NOMO-1 treated with DMSO at 0.1 percent for 48 hours (cell line): ENCODE measurements at regions not wholly inside any gene's neighbourhood (a gene's known extent, or its start where the extent isn't known, plus 50 kb on each side); places are given as distances from the start of the nearest gene placed in this dataset.
"Not testable (repeated sequence)": the region's sequence is repeated elsewhere in the genome, so short reads cannot be mapped to it uniquely, and the experiment has no call there.

Experiments used
- DNase-seq: peaks from one replicate; lab custom pipeline; 2025; ENCODE audit not compliant: unreplicated experiment; lab: John Stamatoyannopoulos, UW

DNA sequence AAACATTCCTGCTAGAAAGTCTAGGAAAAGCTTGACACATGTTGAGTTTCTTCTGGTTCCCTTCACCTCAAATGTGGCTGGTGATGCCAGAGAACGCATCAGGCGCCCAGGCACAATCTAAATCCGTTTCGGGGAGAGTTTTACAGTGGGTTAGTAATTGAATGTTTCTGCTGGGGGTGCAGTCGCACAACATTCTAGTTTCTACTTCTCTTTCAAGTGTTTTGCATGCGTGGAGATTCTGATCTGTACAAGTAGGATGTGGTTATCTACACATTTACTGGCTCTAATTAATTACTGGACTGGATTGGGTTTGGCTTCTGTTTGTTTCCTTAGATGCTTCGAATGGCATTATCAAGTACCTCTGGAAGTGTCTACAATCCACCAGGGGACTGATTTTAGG lies 173.8 kb downstream of the TMEM26 start:
- no peak for DNase-seq

DNA sequence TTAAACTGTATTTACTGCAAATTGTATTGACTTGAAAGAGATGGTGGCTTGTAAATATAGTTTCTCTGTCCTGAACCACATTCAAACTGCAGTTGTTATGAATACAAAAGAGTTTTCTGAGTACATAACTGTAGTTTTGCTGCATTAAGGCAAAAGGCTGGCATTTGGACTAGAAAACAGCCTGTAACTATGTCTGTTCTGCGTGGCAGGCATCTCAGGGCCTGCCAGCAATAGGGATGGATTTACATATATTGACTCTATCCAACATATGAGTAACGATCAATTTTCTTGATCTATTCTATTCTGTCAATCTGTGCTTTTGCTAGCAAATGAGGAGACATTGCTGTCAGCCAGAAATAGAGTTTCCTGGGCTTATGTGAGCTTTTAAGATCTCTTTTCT lies 174.6 kb downstream of the TMEM26 start:
- DNase-seq = no peak

DNA sequence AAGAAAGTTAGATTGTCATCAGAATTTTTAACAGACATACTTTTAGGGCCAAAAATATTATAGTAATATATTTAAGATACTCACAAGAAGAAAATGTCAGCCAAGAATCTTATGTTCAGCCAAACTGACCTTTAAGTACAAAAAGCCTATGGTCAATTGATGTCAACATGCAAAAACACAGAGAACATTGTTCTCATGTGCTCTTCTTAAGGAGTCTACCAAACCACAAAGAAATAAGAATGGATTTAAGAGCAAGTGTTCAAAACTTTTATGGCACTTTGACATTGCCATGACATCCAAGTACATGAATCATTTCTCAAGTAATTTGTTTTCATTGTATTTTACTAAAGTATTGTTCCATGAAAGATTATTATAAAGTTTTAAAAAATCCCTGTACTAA lies 180.4 kb downstream of the TMEM26 start:
- DNase-seq = no peak

DNA sequence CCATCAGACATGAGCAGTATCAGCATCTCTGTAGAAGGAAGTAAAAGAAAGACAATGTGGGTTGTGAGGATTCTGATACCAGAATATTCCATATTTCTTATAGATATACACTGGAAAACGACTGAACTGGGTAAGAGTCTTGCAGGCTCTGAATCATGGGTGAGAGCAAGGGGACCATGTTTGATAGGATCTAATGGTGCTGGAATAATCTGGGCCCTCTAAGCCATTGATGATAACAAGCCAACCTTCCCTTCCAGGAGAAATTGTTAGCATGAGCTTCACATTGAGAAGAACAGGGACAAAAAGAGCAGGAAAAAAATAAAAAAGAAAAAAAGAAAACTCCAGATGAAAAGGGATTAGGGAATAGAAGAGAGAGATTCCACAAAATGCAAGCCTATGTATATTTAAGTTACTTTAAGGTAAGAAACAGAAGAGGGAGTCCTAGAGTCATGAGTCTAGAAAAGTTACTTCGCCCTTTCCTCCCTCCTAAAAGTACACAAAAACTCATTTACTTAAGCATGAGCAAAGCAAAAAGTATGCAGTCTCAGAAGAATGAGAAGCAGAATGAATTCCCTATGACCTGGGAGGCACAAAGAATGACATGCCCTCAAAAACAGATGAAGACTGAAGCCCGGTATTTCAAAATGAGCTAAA lies 181.9 kb downstream of the TMEM26 start:
- DNase-seq = no peak

DNA sequence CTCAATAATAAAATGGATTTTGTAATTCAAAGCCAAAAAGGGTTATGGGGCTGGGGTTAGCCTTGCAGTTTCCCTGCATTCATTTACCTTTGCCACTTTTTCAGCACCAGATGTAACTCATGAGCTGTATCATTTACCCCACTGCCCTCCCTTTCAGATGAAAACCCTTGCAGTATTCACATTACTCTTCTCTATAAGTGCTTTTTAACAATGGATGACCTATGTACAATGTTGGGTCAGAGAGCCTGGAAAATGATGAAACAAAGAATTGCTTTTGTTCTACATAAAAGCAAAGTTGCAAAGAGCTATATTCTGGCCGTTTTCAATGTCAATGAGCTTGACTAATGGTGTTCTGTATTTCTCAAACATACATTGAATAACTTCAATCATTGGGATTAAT lies 189.7 kb downstream of the TMEM26 start:
- DNase-seq = no peak

DNA sequence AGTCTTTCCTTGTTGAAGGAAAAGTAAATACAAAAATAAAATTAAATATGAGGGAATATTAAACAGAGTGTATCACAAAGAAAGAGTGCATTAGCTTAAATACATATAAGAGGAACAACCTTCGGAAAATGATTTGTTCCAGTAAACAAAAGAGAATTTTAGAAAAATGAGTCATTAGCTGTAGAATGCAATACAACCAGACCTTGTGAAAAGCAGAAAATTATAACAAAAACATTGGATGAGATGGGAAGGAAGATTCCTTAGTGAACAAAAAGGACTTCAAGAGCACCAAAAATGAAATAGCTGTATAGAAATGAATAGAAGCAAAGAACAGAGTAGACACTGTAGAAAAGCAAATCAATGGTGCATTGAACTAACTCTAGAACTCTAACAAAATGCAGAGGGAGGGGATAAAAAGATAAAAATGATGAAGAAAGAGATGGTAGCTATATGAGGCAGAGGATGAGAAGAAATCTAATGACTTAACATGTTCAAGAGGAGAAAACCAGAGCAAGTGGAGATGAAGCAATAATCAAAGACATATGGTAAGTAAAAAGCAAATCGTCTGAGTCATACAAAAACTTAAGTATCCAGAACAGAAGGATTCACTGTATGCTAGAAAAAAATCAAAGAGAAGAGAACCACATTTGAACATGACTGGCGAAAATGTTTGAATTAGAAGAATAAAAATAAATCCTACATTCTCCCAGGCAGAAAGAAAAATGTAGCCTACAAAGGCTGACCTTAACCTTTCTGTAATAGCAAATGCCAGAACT lies 190.5 kb downstream of the TMEM26 start:
- no peak for DNase-seq

DNA sequence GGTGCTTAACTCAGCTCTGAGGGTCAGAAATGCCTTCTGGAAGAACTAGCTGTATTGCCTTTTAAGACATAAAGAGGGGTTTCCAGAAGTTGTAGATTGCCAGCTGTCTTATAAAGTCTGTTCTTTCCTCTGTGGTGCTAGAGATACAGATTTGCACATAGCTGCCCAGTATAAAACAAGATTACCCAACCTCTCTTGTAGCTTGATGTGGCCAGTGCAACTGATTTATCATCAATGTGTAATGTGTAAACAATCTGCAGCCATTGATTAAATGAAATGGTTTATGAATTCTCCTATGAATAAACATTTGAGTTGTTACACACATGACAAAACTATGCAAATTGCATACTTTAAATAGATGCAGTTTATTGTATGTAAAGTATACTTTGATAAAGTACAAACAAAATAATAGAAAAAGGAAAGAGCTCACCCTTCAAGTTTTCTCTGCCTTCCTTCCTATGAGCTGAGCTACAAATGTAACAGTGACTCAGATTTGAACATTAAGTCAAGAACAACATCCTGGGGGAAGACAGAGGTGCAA lies 195.2 kb downstream of the TMEM26 start:
- no peak for DNase-seq

DNA sequence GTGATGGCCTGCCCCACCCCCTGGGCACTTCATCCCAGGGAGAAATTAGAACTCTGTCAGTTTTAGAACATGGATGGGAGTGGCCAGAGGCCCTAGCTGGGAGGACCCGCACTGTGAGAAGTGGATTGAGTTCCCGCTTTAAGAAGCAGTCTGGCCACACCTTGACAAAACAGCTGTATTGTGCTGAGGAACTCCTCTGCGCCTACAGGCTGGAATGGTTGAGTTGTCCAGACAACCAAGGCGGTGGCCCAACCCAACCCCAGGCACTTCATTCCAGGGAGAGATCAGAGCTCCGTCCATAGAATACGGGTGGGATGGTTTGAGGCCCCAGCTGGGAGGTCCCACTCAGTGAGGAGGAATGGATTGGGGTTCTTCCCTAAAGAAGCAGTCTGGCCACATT lies 196.0 kb downstream of the TMEM26 start:
- DNase-seq = no peak

DNA sequence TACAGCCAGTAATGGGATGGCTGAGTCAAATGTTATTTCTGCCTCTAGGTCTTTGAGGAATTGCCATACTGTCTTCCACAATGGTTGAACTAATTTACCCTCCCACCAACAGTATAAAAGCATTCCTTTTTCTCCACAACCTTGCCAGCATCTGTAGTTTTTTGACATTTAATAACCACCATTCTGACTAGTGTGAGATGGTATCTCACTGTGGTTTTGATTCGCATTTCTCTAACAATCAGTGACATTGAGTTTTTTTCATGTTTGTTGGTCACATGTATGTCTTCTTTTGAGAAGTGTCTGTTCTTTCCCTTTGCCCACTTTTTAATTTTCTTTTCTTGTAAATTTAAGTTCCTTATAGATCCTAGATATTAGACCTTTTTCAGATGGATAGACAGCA lies 200.9 kb downstream of the TMEM26 start:
- DNase-seq = not testable (repeated sequence)

DNA sequence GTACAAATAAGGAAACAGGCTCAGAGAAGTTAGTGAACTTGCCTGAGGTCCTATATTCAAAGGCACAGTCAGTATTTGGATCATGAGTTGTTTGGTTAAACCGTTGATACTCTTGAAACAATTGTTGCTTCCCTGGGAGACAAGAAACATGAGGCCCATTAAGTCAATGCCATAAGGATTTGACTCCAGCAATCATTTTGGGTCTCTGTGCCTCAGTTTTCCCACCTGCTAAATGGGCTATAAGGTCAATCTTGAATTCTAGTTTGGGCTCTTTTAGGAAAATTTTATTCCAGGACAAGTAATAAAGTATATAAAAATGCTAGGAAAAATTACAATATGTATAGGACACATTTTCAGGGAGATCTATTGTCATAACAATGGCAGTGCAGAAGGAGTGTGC lies 202.1 kb downstream of the TMEM26 start:
- DNase-seq = no peak

DNA sequence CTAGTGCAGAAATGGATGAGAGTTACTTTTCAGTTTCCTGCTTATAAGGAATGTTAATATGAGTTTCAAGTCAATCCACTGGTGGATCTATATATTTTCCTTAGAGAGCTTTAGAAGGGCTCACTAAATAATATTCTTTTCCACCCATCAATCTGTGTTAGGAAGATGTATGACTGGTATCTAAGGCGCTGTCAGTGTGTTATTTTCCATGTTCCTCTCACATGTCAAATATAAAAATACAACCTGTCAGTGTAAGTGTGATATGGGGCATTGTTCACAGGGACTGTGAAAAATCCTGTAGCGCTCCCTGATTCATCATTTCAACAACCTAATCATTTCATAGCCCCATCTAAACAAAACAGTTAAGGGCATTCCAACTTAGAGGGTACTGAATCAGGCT lies 203.1 kb downstream of the TMEM26 start:
- DNase-seq = no peak

DNA sequence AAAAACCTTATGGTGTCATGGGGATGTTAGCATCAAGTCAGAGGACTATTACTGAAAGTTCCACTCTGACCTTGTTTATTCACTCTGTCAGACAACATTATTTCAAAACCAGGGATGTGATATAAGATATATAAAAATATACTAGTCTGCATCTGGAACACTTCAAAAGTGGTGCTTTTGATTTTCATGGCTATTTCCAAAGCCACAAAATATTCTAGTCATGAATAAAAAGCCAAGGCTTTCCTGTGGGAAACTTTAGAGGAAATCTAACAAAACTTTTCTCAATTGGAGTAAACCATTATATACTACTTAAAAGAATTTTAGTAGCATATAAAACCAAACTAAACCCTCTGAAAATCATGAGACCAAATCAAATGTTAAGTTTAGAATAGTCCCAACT lies 205.2 kb downstream of the TMEM26 start:
- no peak for DNase-seq

DNA sequence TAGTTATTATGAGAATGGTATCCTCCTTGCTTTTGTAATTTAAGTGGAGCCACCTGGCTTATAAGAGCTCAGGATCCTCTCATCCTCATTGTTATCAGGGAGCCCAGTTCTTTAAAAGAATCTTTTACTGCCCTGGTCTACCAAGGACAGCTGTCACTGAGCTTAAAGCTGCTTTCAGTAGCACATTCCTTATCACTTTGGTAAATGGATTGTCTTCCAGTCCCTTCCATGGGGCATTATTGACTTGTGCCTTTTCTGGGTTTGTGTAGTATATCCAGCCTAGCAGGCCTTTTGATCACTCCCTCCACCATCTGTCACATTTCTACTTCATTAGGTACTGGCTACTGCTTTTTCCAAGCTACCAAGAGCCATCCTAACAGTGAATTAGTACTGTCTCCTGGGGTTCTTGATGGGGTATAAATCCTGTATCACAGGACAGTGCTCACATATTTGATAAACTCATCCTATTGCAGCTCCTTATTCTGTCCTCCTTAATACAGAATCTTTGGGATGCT lies 208.9 kb downstream of the TMEM26 start:
- DNase-seq = no peak

DNA sequence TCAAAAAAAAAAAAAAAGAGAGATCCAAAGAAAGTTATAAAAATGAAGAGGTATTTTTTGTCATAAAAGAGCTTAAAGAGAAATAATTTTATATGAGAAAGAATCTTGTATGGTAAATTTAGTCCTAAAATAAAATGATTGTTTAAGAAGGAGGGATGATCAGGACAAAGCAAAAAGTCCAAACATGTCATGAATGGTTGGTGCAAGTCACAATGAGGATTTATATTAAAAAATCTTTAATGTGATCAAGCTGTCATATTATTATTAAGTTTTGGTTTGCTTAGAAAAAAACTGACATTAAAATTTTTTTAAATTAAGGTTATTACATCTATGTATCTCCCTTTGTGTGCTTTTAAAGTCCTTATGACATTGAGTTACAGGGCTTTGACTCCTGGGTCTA lies 220.4 kb downstream of the TMEM26 start:
- no peak for DNase-seq

DNA sequence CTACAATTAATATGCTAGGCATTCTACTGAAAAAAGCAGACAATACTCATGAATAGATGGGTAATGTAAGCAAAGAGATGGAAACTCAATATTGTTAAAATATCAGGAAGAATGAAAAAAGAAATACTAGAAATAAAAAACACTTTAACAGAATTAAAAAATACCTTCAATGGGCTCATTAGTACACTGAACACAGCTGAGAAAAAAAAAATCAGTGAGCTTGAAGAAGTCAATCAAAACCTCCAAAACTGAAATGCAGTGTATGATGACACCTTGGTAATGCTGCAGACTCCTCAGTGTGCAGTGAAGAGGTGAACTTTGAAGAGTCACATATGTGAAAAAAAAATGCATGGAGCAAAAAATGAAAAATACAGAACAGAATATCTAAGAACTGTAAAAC lies 227.2 kb downstream of the TMEM26 start:
- DNase-seq = no peak

DNA sequence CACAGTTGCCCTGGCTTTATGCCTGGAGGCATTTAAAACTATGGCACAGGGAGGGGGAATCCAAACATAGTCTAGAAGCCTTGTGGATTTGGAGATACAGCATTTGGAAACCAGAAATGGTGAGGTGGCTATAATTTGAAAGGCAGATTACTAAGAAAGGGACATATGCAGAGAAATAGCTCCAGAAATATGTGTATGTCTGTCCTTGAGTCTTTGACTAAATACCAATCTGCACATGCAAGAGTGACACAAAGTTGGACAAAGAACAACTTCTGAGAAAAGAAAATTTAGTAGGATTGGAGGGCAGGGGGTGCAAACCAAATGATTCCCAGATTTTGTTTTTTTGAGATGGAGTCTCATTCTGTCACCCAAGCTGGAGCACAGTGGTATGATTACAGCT lies 229.6 kb downstream of the TMEM26 start:
- no peak for DNase-seq

DNA sequence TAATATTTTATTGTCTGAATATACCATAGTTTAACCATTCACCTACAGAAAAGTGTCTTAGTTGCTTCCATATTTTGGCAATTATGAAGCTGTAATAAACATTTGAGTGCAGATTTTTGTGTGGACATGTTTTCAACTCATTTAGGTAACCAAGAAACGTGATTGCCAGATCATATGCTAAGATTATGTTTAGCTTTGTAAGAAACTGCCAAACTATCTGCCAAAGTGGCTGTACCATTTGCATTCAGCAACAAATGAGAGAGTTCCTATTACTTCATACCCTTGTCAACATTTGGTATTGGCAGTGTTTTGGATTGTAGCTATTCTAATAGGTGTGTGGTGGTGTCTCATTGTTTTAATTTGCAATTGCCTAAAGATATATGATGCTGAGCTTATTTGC lies 233.5 kb downstream of the TMEM26 start:
- DNase-seq = no peak

DNA sequence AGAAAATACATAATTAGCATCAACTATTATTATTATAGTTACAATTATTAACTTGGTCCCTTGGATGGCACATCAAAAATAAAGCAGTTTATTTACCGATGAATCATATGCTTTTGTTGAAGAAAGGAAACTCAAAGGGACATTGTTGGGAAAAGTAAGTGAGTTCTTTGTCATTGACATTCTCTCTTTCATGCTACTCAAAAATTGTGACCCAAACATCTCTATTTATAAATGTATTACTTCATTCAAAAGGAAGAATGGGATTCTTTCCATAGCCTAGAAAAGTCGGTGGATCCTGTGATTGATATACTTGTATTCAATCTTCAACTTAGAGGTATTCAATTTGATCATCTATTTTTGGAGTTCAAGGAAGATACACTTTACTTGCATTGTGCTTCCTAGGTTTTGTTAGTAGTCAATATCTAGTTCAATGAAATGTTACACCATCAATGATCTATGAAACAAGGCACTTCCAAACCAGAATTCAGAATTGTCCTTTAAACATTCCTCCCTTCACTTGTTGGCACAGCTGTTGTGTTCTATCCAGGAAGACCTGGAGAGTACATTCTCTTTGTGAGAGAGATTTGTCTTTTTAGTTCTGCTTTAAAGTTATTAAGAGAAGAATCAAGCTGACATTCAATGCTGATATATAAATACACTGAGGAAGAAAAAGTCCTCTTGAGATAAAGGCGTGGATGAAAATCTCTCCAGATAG lies 235.2 kb downstream of the TMEM26 start:
- no peak for DNase-seq

DNA sequence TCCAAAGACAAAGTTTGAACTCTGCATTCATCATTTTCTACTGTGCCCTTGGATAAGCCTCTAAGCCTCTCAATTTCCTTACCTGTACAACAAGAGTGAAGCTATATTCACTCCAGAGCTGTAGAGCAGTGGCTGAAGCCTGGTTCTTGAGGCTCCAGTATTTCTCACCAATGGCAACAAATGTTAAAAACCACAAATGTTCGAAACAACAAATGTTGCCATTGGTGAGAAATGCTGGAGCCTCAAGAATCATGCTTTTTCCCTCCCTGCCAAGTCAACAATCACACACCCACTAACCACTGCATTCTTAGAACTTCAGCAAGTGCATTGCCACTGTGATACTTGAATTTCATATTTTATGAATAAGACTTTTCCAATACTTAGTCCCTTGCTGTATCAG lies 237.9 kb downstream of the TMEM26 start:
- no peak for DNase-seq

DNA sequence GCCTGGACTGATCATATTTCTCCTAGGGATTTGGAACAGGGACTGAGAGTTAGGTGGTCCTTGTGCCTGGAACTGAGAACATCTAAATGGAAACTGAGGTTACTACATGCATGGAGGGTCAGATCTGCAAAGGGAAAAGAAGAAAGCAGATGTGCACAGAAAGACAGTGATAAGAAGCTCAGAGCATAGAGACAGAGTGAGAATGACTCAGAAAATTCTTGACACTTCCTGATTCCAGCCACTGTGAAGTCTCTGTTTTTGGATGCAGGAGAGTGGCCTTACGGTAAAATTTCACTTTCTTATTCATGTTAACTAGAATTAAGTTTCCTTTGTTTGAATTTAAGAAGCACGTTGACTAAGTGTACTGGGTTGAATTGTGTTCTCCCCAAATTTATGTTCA lies 241.7 kb downstream of the TMEM26 start:
- no peak for DNase-seq

DNA sequence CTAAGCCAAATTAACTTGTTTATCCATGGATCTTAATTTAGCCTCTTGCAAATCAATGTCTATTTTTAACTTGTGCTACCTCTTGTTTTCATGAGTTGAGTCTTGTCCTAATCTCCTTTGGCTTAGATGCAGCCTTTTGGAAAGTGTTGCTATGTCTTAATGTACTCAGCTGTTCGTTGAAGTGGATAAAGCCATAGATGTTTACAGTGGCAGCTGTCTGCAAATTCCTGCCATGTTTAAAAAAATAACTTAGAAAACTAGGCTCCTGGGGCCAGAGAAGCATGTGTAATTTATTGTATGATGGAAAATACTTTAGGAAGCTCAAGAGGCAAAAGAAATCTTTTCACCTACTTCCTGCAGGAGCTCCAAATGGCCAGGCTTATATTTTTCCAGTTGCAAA lies 253.1 kb upstream of the RHOBTB1 start:
- no peak for DNase-seq

DNA sequence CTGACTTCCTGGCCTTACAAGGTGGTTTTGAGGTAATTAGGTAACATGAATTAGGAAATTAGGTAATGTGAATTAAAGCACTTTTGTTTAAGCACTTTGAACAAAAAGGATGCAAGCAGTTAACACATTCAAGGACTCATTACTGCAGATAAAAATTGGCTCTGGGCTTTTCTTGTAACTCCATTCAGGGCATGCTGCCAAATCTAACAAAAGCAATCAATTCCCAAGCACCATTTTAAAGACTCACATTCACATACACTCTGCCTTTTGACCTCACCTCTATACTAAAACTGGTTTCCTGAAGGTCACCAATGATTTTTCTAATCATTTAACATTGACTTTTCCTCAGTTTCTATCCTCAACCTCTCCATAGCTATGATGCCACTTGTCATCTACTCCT lies 251.2 kb upstream of the RHOBTB1 start:
- DNase-seq = no peak
